Muscle layer of colon (tissue), 2 donors: ENCODE measurements at regions not wholly inside any gene's neighbourhood (a gene's known extent, or its start where the extent isn't known, plus 50 kb on each side); places are given as distances from the start of the nearest gene placed in this dataset.

Experiments
- H3K27ac ChIP-seq: one replicate; pipeline ENCODE4 v1.7.0; 2013; ENCODE audit warnings: low read depth, mild to moderate bottlenecking, low read length, moderate library complexity
- H3K27me3 ChIP-seq, 2 donors: one replicate each; pipeline ENCODE4 v1.7.0; 2013; ENCODE audit warnings: low read length in 2 of 2, mild to moderate bottlenecking in 2 of 2; ENCODE audit not compliant: insufficient read depth in 2 of 2, control insufficient read depth in 1 of 2
- H3K36me3 ChIP-seq: one replicate; pipeline ENCODE4 v1.7.0; 2013; ENCODE audit warnings: mild to moderate bottlenecking, low read length; ENCODE audit not compliant: insufficient read depth
- H3K4me1 ChIP-seq: one replicate; pipeline ENCODE4 v1.7.0; 2013; ENCODE audit warnings: mild to moderate bottlenecking, low read length; ENCODE audit not compliant: insufficient read depth
- H3K4me3 ChIP-seq, 2 donors: one replicate each; pipeline ENCODE4 v1.7.0; 2013; ENCODE audit warnings: low read length in 2 of 2, low read depth in 1 of 2, mild to moderate bottlenecking in 1 of 2, moderate library complexity in 1 of 2
- H3K9ac ChIP-seq: one replicate; pipeline ENCODE4 v1.7.0; 2013; ENCODE audit warnings: low read length
- H3K9me3 ChIP-seq: one replicate; pipeline ENCODE4 v1.7.0; 2013; ENCODE audit warnings: mild to moderate bottlenecking, low read length
- donor health status: abdominal sarcoma.
- donor health status: Adenocarcinoma of cecum.

GRCh38 chr6:109224107-109224875, 129.0 kb downstream of the CEP57L1 start:
- H3K36me3 ChIP-seq: no peaks in the 10 kb centered on the region
- H3K27me3 ChIP-seq: no peaks in the 10 kb centered on the region
- H3K9me3 ChIP-seq: no peaks in the 10 kb centered on the region
- H3K27ac ChIP-seq: no peak overlapping the region
- H3K4me1 ChIP-seq: no peaks in the 10 kb centered on the region
- H3K9ac ChIP-seq: no peak overlapping the region
- no peak overlapping the region for H3K4me3 ChIP-seq

GRCh38 chr6:109222848-109223247, 127.5 kb downstream of the CEP57L1 start:
- Histone ChIP-seq H3K9me3 (no peaks in the 10 kb centered on the region), H3K27ac (no peak overlapping the region), H3K4me1 (no peaks in the 10 kb centered on the region), H3K36me3 (no peaks in the 10 kb centered on the region), H3K27me3 (no peaks in the 10 kb centered on the region), H3K9ac (no peak overlapping the region), H3K4me3 (no peak overlapping the region)

GRCh38 chr6:109221543-109222195, 126.4 kb downstream of the CEP57L1 start:
- no peaks in the 10 kb centered on the region for H3K36me3 ChIP-seq
- no peak overlapping the region for H3K9ac ChIP-seq
- H3K4me3 ChIP-seq: no peak overlapping the region
- no peaks in the 10 kb centered on the region for H3K27me3 ChIP-seq
- H3K4me1 ChIP-seq: no peaks in the 10 kb centered on the region
- no peak overlapping the region for H3K27ac ChIP-seq
- no peaks in the 10 kb centered on the region for H3K9me3 ChIP-seq
